H1 (cell line): ENCODE measurements at regions not wholly inside any gene's neighbourhood (a gene's known extent, or its start where the extent isn't known, plus 50 kb on each side); places are given as distances from the start of the nearest gene placed in this dataset.

Source experiments
- CTCF ChIA-PET: fragments of 300-600 bp; sonication (Branson Sonifier 250); formaldehyde crosslinking; loops from one replicate; lab custom pipeline; 2021; ENCODE audit not compliant: partially characterized antibody; lab: Charles Lee
- POLR2A ChIA-PET: fragments of 300-600 bp; sonication (Branson Sonifier 250); formaldehyde crosslinking; loops from one replicate; lab custom pipeline; 2021; ENCODE audit warnings: inconsistent platforms; ENCODE audit not compliant: partially characterized antibody; lab: Charles Lee
- DNase-seq, 2 experiments: peaks; one replicate each; pipeline versions ENCODE4 v3.0.0 to v3.0.0-alpha.2; 2010 to 2022; ENCODE audit warnings: low spot score in 2 of 2, low read depth in 1 of 2, mixed read lengths in 1 of 2
- FAIRE-seq: peaks from 2 replicates; lab custom pipeline; 2011; peaks lifted over from hg19 to GRCh38; lab: Jason Lieb, UNC
- H2AFZ ChIP-seq: 2 replicates; pipeline ENCODE4 v1.8.1; 2012; ENCODE audit warnings: low read length, inconsistent platforms
- H2AK5ac ChIP-seq: 2 replicates; pipeline ENCODE4 v1.6.1; 2013; ENCODE audit warnings: low read depth, low read length
- H2BK120ac ChIP-seq: replicated peaks from 2 replicates; pipeline ENCODE3; 2013; ENCODE audit warnings: low read depth, low read length, inconsistent platforms
- H2BK12ac ChIP-seq: 2 replicates; pipeline ENCODE4 v1.6.1; 2013; ENCODE audit warnings: low read depth, low read length
- H2BK15ac ChIP-seq: 2 replicates; pipeline ENCODE4 v1.6.1; 2013; ENCODE audit warnings: low read length
- H2BK20ac ChIP-seq: 2 replicates; pipeline ENCODE4 v1.6.1; 2013; ENCODE audit warnings: low read length
- H2BK5ac ChIP-seq: 2 replicates; pipeline ENCODE4 v1.6.1; 2013; ENCODE audit warnings: low read depth, low read length
- H3K14ac ChIP-seq: 2 replicates; pipeline ENCODE4 v1.6.1; 2013; ENCODE audit warnings: inconsistent platforms; ENCODE audit not compliant: insufficient read length
- H3K18ac ChIP-seq: 2 replicates; pipeline ENCODE4 v1.6.1; 2013; ENCODE audit warnings: low read length; ENCODE audit errors: extremely low read depth
- H3K23ac ChIP-seq: 2 replicates; pipeline ENCODE4 v1.6.1; 2013; ENCODE audit warnings: inconsistent platforms; ENCODE audit not compliant: insufficient read length
- H3K23me2 ChIP-seq: 2 replicates; pipeline ENCODE4 v1.6.1; 2013; ENCODE audit warnings: low read depth, low read length
- H3K27ac ChIP-seq: 2 replicates; pipeline ENCODE4 v1.6.1; 2011; ENCODE audit warnings: low read depth, low read length, inconsistent platforms
- H3K27me3 ChIP-seq, 4 experiments: replicated peaks in 1 of 4; 1 replicate in 1 of 4; 2 replicates in 3 of 4; pipeline versions ENCODE4 v1.6.1 to v1.8.1; 2011 to 2013; ENCODE audit warnings: low read length in 3 of 4, mild to moderate bottlenecking in 3 of 4, inconsistent platforms in 2 of 4, mixed read lengths in 2 of 4, moderate library complexity in 1 of 4; ENCODE audit not compliant: control insufficient read depth in 3 of 4, insufficient read depth in 3 of 4; ENCODE audit errors: extremely low read depth in 1 of 4
- H3K36me3 ChIP-seq, 4 experiments: 2 replicates each; pipeline versions ENCODE4 v1.6.1 to v1.8.1; 2011 to 2013; ENCODE audit warnings: mild to moderate bottlenecking in 4 of 4, low read length in 3 of 4, moderate library complexity in 2 of 4, control low read depth in 1 of 4, inconsistent platforms in 1 of 4; ENCODE audit not compliant: insufficient read depth in 4 of 4, control insufficient read depth in 2 of 4
- H3K4ac ChIP-seq: replicated peaks from 2 replicates; pipeline ENCODE3; 2013; ENCODE audit warnings: low read length, low read depth, mixed read lengths, inconsistent platforms; ENCODE audit not compliant: insufficient read length
- H3K4me1 ChIP-seq, 4 experiments: replicated peaks in 1 of 4; 1 replicate in 1 of 4; 2 replicates in 3 of 4; pipeline versions ENCODE4 v1.6.1 to v1.8.1; 2011 to 2013; ENCODE audit warnings: low read length in 3 of 4, inconsistent platforms in 2 of 4, mixed read lengths in 1 of 4; ENCODE audit not compliant: insufficient read depth in 4 of 4, control insufficient read depth in 3 of 4
- H3K4me2 ChIP-seq, 2 experiments: 2 replicates each; pipeline versions ENCODE4 v1.6.1 to v1.8.1; 2011 to 2013; ENCODE audit warnings: low read depth in 2 of 2, low read length in 2 of 2, control low read depth in 1 of 2, inconsistent platforms in 1 of 2, mild to moderate bottlenecking in 1 of 2; ENCODE audit not compliant: insufficient read depth in 1 of 2
- H3K4me3 ChIP-seq, 4 experiments: fragments of 200-600, 300-600 bp in 1 of 4; sonication (generic), shearing (Covaris generic), sonication (Bioruptor Twin) in 1 of 4; 2 replicates each; pipeline versions ENCODE4 v1.5.1 to v1.8.1; 2011 to 2016; ENCODE audit warnings: low read length in 4 of 4, low read depth in 3 of 4, control low read depth in 2 of 4, inconsistent platforms in 2 of 4, mild to moderate bottlenecking in 2 of 4, mixed read lengths in 1 of 4, moderate library complexity in 1 of 4; ENCODE audit not compliant: insufficient read depth in 2 of 4; ENCODE audit errors: extremely low read depth in 1 of 4
- H3K56ac ChIP-seq: replicated peaks from 2 replicates; pipeline ENCODE3; 2013; ENCODE audit warnings: low read depth, mild to moderate bottlenecking, mixed read lengths, low read length, inconsistent platforms; ENCODE audit not compliant: insufficient read length
- H3K79me1 ChIP-seq: 2 replicates; pipeline ENCODE4 v1.6.1; 2013; ENCODE audit warnings: low read depth, low read length, control low read depth
- H3K79me2 ChIP-seq, 2 experiments: 2 replicates each; pipeline versions ENCODE4 v1.6.1 to v1.8.1; 2012 to 2013; ENCODE audit warnings: low read length in 2 of 2, mild to moderate bottlenecking in 2 of 2, inconsistent platforms in 1 of 2; ENCODE audit not compliant: insufficient read depth in 2 of 2, control insufficient read depth in 1 of 2
- H3K9ac ChIP-seq, 4 experiments: replicated peaks in 1 of 4; 1 replicate in 1 of 4; 2 replicates in 3 of 4; pipeline versions ENCODE4 v1.6.1 to v1.8.1; 2011 to 2013; ENCODE audit warnings: low read depth in 3 of 4, low read length in 3 of 4, control low read depth in 2 of 4, mild to moderate bottlenecking in 2 of 4, moderate library complexity in 2 of 4, inconsistent platforms in 1 of 4; ENCODE audit errors: extremely low read depth in 1 of 4
- H3K9me3 ChIP-seq, 2 experiments: 2 replicates each; pipeline versions ENCODE4 v1.6.1 to v1.8.1; 2012 to 2013; ENCODE audit warnings: mild to moderate bottlenecking in 2 of 2, moderate library complexity in 2 of 2, control low read depth in 1 of 2, inconsistent platforms in 1 of 2, low read depth in 1 of 2, low read length in 1 of 2, mixed read lengths in 1 of 2; ENCODE audit not compliant: insufficient read depth in 2 of 2
- H4K20me1 ChIP-seq, 2 experiments: replicated peaks in 1 of 2; 2 replicates each; pipeline versions ENCODE3 to v1.8.1; 2011 to 2013; ENCODE audit warnings: inconsistent platforms in 2 of 2, low read length in 2 of 2, mild to moderate bottlenecking in 1 of 2; ENCODE audit not compliant: insufficient read depth in 2 of 2, control insufficient read depth in 1 of 2
- H4K5ac ChIP-seq: 2 replicates; pipeline ENCODE4 v1.6.1; 2013; ENCODE audit warnings: low read length, low read depth, mixed read lengths, inconsistent platforms; ENCODE audit not compliant: insufficient read length
- H4K8ac ChIP-seq: 2 replicates; pipeline ENCODE4 v1.8.0; 2013; ENCODE audit warnings: mild to moderate bottlenecking, moderate library complexity, low read length, inconsistent platforms; ENCODE audit not compliant: insufficient read depth; ENCODE audit errors: extremely low read depth
- H4K91ac ChIP-seq: replicated peaks from 2 replicates; pipeline ENCODE3; 2013; ENCODE audit warnings: low read length, mixed read lengths, inconsistent platforms; ENCODE audit not compliant: insufficient read length
- ASH2L ChIP-seq: fragments of 200-600, 300-600 bp; sonication (generic); IDR thresholded peaks from one replicate; pipeline ENCODE4 v1.7.1; 2017; ENCODE audit warnings: low read length
- CTBP2 ChIP-seq: IDR thresholded peaks from 2 replicates; pipeline ENCODE4 v1.7.0; 2011; ENCODE audit warnings: borderline replicate concordance, mild to moderate bottlenecking, moderate library complexity, mixed read lengths, low read length; ENCODE audit not compliant: insufficient read depth, insufficient read length
- EP300 ChIP-seq, 2 experiments: IDR thresholded peaks; 1 replicate in 1 of 2; 2 replicates in 1 of 2; pipeline ENCODE4 v1.6.1; 2011 to 2012; ENCODE audit warnings: low read depth in 2 of 2, low read length in 2 of 2, mild to moderate bottlenecking in 2 of 2, borderline replicate concordance in 1 of 2, inconsistent platforms in 1 of 2, moderate library complexity in 1 of 2
- NRF1 ChIP-seq: IDR thresholded peaks from 2 replicates; pipeline ENCODE4 v1.6.1; 2011; ENCODE audit warnings: mild to moderate bottlenecking, low read depth, low read length, improper control_type of control experiment
- RFX5 ChIP-seq: IDR thresholded peaks from 2 replicates; pipeline ENCODE4 v1.6.1; 2011; ENCODE audit warnings: low read depth, low read length, improper control_type of control experiment, borderline replicate concordance
- TBP ChIP-seq: IDR thresholded peaks from 2 replicates; pipeline ENCODE4 v1.6.1; 2011; ENCODE audit warnings: low read depth, low read length, improper control_type of control experiment
- TEAD4 ChIP-seq: IDR thresholded peaks from 2 replicates; pipeline ENCODE4 v1.6.1; 2012; ENCODE audit warnings: low read depth, low read length, inconsistent platforms, mixed read lengths

DNA sequence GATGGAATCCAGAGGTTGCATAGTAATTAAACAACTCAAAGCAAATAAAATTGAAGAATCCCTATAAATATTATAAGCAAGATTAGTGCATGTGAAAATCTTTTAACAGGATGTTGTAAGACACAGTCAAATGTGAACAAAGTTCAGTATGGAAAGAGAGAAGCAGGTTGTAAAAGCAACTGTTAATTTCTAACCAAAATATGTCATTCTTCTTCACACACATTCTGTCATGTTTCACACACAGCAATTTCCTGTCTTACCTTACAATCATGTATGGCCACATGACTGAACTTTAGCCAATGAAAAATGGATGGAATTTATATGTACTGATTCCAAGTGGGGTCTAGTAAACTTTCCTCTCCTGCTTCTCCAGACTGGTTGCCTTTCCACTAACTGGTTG, 527.7 kb upstream of the TMPRSS15 start:
- Histone ChIP-seq H4K5ac (no peak overlapping the region), H3K23me2 (no peaks in the 10 kb centered on the region), H3K79me2 (no peaks in the 10 kb centered on the region), H3K79me1 (no peaks in the 10 kb centered on the region), H3K4me2 (no peak overlapping the region), H2BK12ac (no peak overlapping the region), H3K27ac (no peak overlapping the region), H2BK15ac (no peak overlapping the region), H3K4me3 (no peak overlapping the region), H4K20me1 (no peaks in the 10 kb centered on the region), H2BK20ac (no peak overlapping the region), H3K36me3 (no peaks in the 10 kb centered on the region), H3K9ac (no peak overlapping the region), H2BK5ac (no peak overlapping the region), H3K23ac (no peak overlapping the region), H3K56ac (no peak overlapping the region), H3K27me3 (no peaks in the 10 kb centered on the region), H4K8ac (no peak overlapping the region), H3K4me1 (no peaks in the 10 kb centered on the region), H3K9me3 (no peaks in the 10 kb centered on the region), H2BK120ac (no peak overlapping the region), H4K91ac (no peak overlapping the region), H2AK5ac (no peak overlapping the region), H3K14ac (no peak overlapping the region), H2AFZ (no peak overlapping the region), H3K18ac (no peak overlapping the region), H3K4ac (no peak overlapping the region)
- FAIRE-seq, result no peak
- no peak for DNase-seq
- POLR2A ChIA-PET, result no interaction called here
- CTCF ChIA-PET, result no interaction called here
- TF ChIP-seq NRF1 (no peak), RFX5 (no peak), ASH2L (no peak), TEAD4 (no peak), TBP (no peak), CTBP2 (no peak), EP300 (IDR thresholded peaks at IDR 0.05; ENCODE audit: borderline replicate concordance in 1 of 2, low read depth in 2 of 2, low read length in 2 of 2) (no peak)
